K562 (cell line): ENCODE measurements at regions not wholly inside any gene's neighbourhood (a gene's known extent, or its start where the extent isn't known, plus 50 kb on each side); places are given as distances from the start of the nearest gene placed in this dataset.
A peak's percentile ranks its signal among the peaks of the same experiment; 100 is the strongest.

Experiments
- ATAC-seq: fragments of 200-7000 bp; cut with Tn5 transposase; 3 replicates; pipeline ENCODE4 v1.9.1; 2020; ENCODE audit warnings: moderate library complexity
- BruUV-seq: library from RNA; stranded (reverse); fragments of 400-500 nt; replicated peaks from 2 replicates; lab custom pipeline; 2021; lab: Mats Ljungman, UMichigan
- CTCF ChIA-PET: fragments of 300-600 bp; formaldehyde crosslinking; extraction: SDS; loops from one replicate; lab custom pipeline; 2021; ENCODE audit warnings: low intra/inter-chr PET ratio; lab: Yijun Ruan, JAX
- POLR2A ChIA-PET: fragments of 300-600, 350-650 bp; sonication (Branson Sonifier 250); formaldehyde crosslinking; extraction: SDS; loops from one replicate; lab custom pipeline; 2021; ENCODE audit warnings: antibody characterized with exemption, inconsistent platforms; lab: Yijun Ruan, JAX
- DNase-seq, 4 experiments: peaks; one replicate each; pipeline versions ENCODE4 v3.0.0 to v3.0.0-alpha.2; 2011 to 2018; ENCODE audit warnings: low spot score in 3 of 4, mixed read lengths in 3 of 4; ENCODE audit errors: extremely low read depth in 1 of 4
- FAIRE-seq: peaks from 2 replicates; lab custom pipeline; 2011; peaks lifted over from hg19 to GRCh38; lab: Jason Lieb, UNC
- H2AFZ ChIP-seq: 2 replicates; pipeline ENCODE4 v1.6.0; 2011; ENCODE audit warnings: low read depth, low read length, control low read depth, inconsistent platforms
- H3K27ac ChIP-seq: fragments of 200-600 bp; 3 replicates; pipeline ENCODE4 v1.8.0; 2011; ENCODE audit warnings: low read depth, mild to moderate bottlenecking, control low read depth, inconsistent platforms, low read length, moderate library complexity, mixed read lengths; ENCODE audit errors: extremely low read depth
- H3K27me3 ChIP-seq, 2 experiments: fragments of 300-600 bp in 1 of 2; 2 replicates in 1 of 2; 3 replicates in 1 of 2; pipeline versions ENCODE4 v1.6.0 to v1.8.0; 2011; ENCODE audit warnings: inconsistent platforms in 2 of 2, low read length in 2 of 2, mild to moderate bottlenecking in 1 of 2, mixed read lengths in 1 of 2, moderate library complexity in 1 of 2; ENCODE audit not compliant: control insufficient read depth in 2 of 2, insufficient read depth in 2 of 2
- H3K36me3 ChIP-seq: fragments of 300-600 bp; 3 replicates; pipeline ENCODE4 v1.8.0; 2011; ENCODE audit warnings: mild to moderate bottlenecking, low read length, inconsistent platforms; ENCODE audit not compliant: control insufficient read depth, insufficient read depth
- H3K4me1 ChIP-seq, 2 experiments: fragments of 200-600 bp in 1 of 2; replicated peaks in 1 of 2; 2 replicates in 1 of 2; 3 replicates in 1 of 2; pipeline versions ENCODE4 v1.5.1 to v1.8.0; 2011; ENCODE audit warnings: inconsistent platforms in 2 of 2, low read length in 2 of 2, mild to moderate bottlenecking in 1 of 2, mixed read lengths in 1 of 2, moderate library complexity in 1 of 2; ENCODE audit not compliant: control insufficient read depth in 2 of 2, insufficient read depth in 2 of 2
- H3K4me2 ChIP-seq: 2 replicates; pipeline ENCODE4 v1.6.1; 2011; ENCODE audit warnings: low read length, control low read depth, inconsistent platforms, mixed read lengths; ENCODE audit not compliant: insufficient read depth
- H3K4me3 ChIP-seq: fragments of 200-600 bp; sonication (generic), shearing (Covaris generic); 2 replicates; pipeline ENCODE4 v1.5.1; 2016; ENCODE audit warnings: control low read depth, inconsistent platforms
- H3K79me2 ChIP-seq: fragments of 200-600 bp; 3 replicates; pipeline ENCODE4 v1.8.0; 2011; ENCODE audit warnings: low read length, inconsistent platforms; ENCODE audit not compliant: control insufficient read depth, insufficient read depth
- H3K9ac ChIP-seq, 2 experiments: 2 replicates each; pipeline versions ENCODE4 v1.6.0 to v1.6.1; 2011; ENCODE audit warnings: low read depth in 2 of 2, low read length in 2 of 2, control low read depth in 1 of 2, inconsistent platforms in 1 of 2, mild to moderate bottlenecking in 1 of 2, mixed read lengths in 1 of 2; ENCODE audit not compliant: insufficient read depth in 1 of 2
- H3K9me1 ChIP-seq: one replicate; pipeline ENCODE4 v1.6.0; 2011; ENCODE audit warnings: inconsistent platforms, mild to moderate bottlenecking, low read length, moderate library complexity; ENCODE audit not compliant: control insufficient read depth, insufficient read depth
- H3K9me3 ChIP-seq: replicated peaks from 2 replicates; pipeline ENCODE4 v1.5.1; 2011; ENCODE audit warnings: low read depth, low read length, inconsistent platforms; ENCODE audit not compliant: control insufficient read depth, insufficient read depth
- H4K20me1 ChIP-seq: replicated peaks from 2 replicates; pipeline ENCODE4 v1.6.1; 2011; ENCODE audit warnings: low read length, inconsistent platforms, mixed read lengths; ENCODE audit not compliant: control insufficient read depth, insufficient read depth
- COPS2 ChIP-seq: fragments of 450-650 bp; conservative IDR thresholded peaks from 2 replicates; pipeline ENCODE4 v1.6.1; 2016; ENCODE audit warnings: mild to moderate bottlenecking, moderate library complexity
- FOXJ2 ChIP-seq: fragments of 200-800 bp; sonication (Bioruptor generic); IDR thresholded peaks from 2 replicates; pipeline ENCODE4 v1.6.1; 2016; ENCODE audit warnings: missing genetic modification characterization, missing compliant biosample characterization
- MECOM ChIP-seq: fragments of 250-450 bp; sonication (Bioruptor Pico); IDR thresholded peaks from 2 replicates; pipeline ENCODE4 v1.8.0; 2022; ENCODE audit warnings: inconsistent platforms
- RBM25 ChIP-seq: fragments of 200-400 bp; formaldehyde crosslinking; IDR thresholded peaks from 2 replicates; pipeline ENCODE4 v1.6.1; 2018; ENCODE audit warnings: low read length, low read depth, moderate library complexity; ENCODE audit not compliant: severe bottlenecking
- TBP ChIP-seq: optimal IDR thresholded peaks from 2 replicates; pipeline ENCODE3; 2011; ENCODE audit warnings: low read depth, low read length, improper control_type of control experiment
- WGBS: fragments of 100-300 bp; shearing (Covaris generic); methylation state at CpG from one replicate; pipeline ENCODE4 v1.1.6; 2016; ENCODE audit warnings: low coverage, mixed read lengths; ENCODE audit not compliant: insufficient coverage; ENCODE audit errors: missing lambda C conversion rate; 5-methylcytosine and 5-hydroxymethylcytosine counted together
- in situ Hi-C: fragments of 300-500 bp; cut with MboI; formaldehyde crosslinking; loops from 4 replicates; pipeline ENCODE4 v1.15.0; 2018; ENCODE audit warnings: inconsistent platforms, mixed read lengths
- intact Hi-C: fragments of 100-400 bp; cut with micrococcal nuclease; formaldehyde crosslinking; loops from 2 replicates; pipeline ENCODE4 v1.14.2; 2022
- TF ChIP-seq, protein P1 (sequence below): IDR thresholded peaks from 2 replicates; pipeline ENCODE4 v1.6.1; 2011; ENCODE audit not compliant: insufficient read length; ENCODE audit errors: extremely low read depth
- TF ChIP-seq, protein P2 (sequence below): fragments of 450-650 bp; IDR thresholded peaks from 2 replicates; pipeline ENCODE4 v1.6.1; 2016

- Histone ChIP-seq H2AFZ (no peak overlapping the region), H3K4me2 (no peak overlapping the region)
- POLR2A ChIA-PET: no interaction called here
- FAIRE-seq: no peak
- WGBS: 0% methylated on average over 1 of the region's 1 CpG
- in situ Hi-C loops: no loop called here
- TF ChIP-seq RBM25: peak; percentile 38
- TF ChIP-seq COPS2: no peak
- TF ChIP-seq, all 486 proteins: peak for 1
- Histone ChIP-seq H3K9me3 (no peaks in the 10 kb centered on the region), H3K27ac (no peak overlapping the region), H4K20me1 (no peaks in the 10 kb centered on the region), H3K4me3 (no peak overlapping the region), H3K9ac (no peak overlapping the region), H3K79me2 (no peaks in the 10 kb centered on the region), H3K9me1 (no peaks in the 10 kb centered on the region), H3K27me3 (no peaks in the 10 kb centered on the region), H3K36me3 (no peaks in the 10 kb centered on the region), H3K4me1 (no peaks in the 10 kb centered on the region)
- no TSS peak for BruUV-seq
- intact Hi-C loops: no loop called here
- CTCF ChIA-PET: no interaction called here
- no peak for DNase-seq
- no peak for ATAC-seq
These were observed 154.0 kb upstream of the ELAC2 start for GRCh38 chr17:13171790-13172189.

DNA sequence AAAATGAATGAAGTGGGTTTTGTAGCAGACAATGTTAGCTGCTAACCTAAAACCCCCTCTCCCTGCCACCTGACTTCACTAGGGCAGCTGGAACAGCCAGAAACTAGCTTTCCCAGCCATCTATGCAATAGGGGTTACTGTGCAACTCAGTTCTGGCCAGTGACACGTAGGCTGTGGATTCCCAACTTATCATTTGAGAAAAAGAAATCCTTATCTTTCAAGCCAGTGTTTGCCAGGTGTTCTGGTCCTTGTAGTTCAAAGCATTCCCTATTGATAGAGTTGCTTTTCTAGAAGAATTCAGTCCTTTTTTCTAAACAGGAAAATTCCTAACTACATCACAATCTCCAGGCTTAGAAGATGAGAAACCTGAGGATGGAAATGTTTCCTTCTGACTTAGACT is 144.5 kb upstream of the ELAC2 start:
- 0% methylated on average over 1 of the region's 1 CpG for WGBS
- ChIA-PET POLR2A (no interaction called here), CTCF (no interaction called here)
- in situ Hi-C loops (no loop called here), intact Hi-C loops (no loop called here)
- Histone ChIP-seq H3K4me3 (no peak overlapping the region), H3K27ac (no peak overlapping the region), H3K9me3 (no peaks in the 10 kb centered on the region), H4K20me1 (no peaks in the 10 kb centered on the region), H3K79me2 (no peaks in the 10 kb centered on the region), H3K4me1 (no peaks in the 10 kb centered on the region), H3K4me2 (no peak overlapping the region), H3K9me1 (no peaks in the 10 kb centered on the region), H3K9ac (no peak overlapping the region), H3K27me3 (no peaks in the 10 kb centered on the region), H2AFZ (no peak overlapping the region), H3K36me3 (no peaks in the 10 kb centered on the region)
- TF ChIP-seq TBP (no peak), MECOM (CRISPR knock-in tag) (no peak), FOXJ2 (no peak)
- TF ChIP-seq, protein P1, sequence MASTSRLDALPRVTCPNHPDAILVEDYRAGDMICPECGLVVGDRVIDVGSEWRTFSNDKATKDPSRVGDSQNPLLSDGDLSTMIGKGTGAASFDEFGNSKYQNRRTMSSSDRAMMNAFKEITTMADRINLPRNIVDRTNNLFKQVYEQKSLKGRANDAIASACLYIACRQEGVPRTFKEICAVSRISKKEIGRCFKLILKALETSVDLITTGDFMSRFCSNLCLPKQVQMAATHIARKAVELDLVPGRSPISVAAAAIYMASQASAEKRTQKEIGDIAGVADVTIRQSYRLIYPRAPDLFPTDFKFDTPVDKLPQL: no peak
- TF ChIP-seq, protein P2, sequence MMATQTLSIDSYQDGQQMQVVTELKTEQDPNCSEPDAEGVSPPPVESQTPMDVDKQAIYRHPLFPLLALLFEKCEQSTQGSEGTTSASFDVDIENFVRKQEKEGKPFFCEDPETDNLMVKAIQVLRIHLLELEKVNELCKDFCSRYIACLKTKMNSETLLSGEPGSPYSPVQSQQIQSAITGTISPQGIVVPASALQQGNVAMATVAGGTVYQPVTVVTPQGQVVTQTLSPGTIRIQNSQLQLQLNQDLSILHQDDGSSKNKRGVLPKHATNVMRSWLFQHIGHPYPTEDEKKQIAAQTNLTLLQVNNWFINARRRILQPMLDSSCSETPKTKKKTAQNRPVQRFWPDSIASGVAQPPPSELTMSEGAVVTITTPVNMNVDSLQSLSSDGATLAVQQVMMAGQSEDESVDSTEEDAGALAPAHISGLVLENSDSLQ: no peak
- DNase-seq (no peak), FAIRE-seq (no peak), ATAC-seq (no peak)
- no TSS peak for BruUV-seq
